ENCODE measurements at regions not wholly inside any gene's neighbourhood (a gene's known extent, or its start where the extent isn't known, plus 50 kb on each side); places are given as distances from the start of the nearest gene placed in this dataset.

DNA sequence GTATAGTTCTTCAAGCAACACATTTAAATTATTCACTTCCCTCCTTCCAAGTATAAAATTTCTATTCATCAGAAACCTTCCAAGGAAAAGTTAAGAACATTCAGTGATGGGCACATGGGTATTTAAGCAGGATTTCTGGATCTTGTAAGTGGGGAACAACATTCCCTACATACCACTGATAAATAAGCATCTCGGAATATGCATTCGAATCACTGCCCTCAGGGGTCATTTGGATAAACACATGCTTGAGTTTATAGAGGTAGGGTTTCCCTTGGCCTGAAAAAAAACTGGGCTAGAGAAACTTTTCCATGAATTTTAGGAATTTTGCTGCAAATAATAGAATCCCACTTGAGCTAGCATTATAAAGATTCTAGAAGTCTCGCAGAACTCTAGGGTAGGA is 143.9 kb downstream of the SOX3 start:
- TF ChIP-seq, protein P1, sequence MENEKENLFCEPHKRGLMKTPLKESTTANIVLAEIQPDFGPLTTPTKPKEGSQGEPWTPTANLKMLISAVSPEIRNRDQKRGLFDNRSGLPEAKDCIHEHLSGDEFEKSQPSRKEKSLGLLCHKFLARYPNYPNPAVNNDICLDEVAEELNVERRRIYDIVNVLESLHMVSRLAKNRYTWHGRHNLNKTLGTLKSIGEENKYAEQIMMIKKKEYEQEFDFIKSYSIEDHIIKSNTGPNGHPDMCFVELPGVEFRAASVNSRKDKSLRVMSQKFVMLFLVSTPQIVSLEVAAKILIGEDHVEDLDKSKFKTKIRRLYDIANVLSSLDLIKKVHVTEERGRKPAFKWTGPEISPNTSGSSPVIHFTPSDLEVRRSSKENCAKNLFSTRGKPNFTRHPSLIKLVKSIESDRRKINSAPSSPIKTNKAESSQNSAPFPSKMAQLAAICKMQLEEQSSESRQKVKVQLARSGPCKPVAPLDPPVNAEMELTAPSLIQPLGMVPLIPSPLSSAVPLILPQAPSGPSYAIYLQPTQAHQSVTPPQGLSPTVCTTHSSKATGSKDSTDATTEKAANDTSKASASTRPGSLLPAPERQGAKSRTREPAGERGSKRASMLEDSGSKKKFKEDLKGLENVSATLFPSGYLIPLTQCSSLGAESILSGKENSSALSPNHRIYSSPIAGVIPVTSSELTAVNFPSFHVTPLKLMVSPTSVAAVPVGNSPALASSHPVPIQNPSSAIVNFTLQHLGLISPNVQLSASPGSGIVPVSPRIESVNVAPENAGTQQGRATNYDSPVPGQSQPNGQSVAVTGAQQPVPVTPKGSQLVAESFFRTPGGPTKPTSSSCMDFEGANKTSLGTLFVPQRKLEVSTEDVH (IDR thresholded peaks at IDR 0.05; ENCODE audit: low read depth, partially characterized antibody): no peak
- TF ChIP-seq RBM25 (IDR thresholded peaks at IDR 0.05; ENCODE audit: low read depth, low read length, severe bottlenecking) (no peak), RBM17 (IDR thresholded peaks at IDR 0.05; ENCODE audit: borderline replicate concordance, low read depth, low read length) (no peak), POLR2AphosphoS2 (IDR thresholded peaks at IDR 0.05; ENCODE audit: low read length) (no peak), GABPA (tag; conservative IDR thresholded peaks at IDR 0.05; ENCODE audit: low read depth) (no peak), HDAC6 (IDR thresholded peaks at IDR 0.05; ENCODE audit: low read depth, low read length) (no peak), HIVEP1 (CRISPR knock-in tag; IDR thresholded peaks at IDR 0.05) (no peak), FOXA1 (IDR thresholded peaks at IDR 0.05; ENCODE audit: borderline replicate concordance) (no peak), HNRNPH1 (optimal IDR thresholded peaks at IDR 0.05; ENCODE audit: low read depth, low read length) (no peak)
- TF ChIP-seq, protein P2, sequence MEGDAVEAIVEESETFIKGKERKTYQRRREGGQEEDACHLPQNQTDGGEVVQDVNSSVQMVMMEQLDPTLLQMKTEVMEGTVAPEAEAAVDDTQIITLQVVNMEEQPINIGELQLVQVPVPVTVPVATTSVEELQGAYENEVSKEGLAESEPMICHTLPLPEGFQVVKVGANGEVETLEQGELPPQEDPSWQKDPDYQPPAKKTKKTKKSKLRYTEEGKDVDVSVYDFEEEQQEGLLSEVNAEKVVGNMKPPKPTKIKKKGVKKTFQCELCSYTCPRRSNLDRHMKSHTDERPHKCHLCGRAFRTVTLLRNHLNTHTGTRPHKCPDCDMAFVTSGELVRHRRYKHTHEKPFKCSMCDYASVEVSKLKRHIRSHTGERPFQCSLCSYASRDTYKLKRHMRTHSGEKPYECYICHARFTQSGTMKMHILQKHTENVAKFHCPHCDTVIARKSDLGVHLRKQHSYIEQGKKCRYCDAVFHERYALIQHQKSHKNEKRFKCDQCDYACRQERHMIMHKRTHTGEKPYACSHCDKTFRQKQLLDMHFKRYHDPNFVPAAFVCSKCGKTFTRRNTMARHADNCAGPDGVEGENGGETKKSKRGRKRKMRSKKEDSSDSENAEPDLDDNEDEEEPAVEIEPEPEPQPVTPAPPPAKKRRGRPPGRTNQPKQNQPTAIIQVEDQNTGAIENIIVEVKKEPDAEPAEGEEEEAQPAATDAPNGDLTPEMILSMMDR (IDR thresholded peaks at IDR 0.05 in 2 of 3, conservative IDR thresholded peaks at IDR 0.05 in 1 of 3; ENCODE audit: insufficient read depth in 2 of 3, low read depth in 1 of 3, low read length in 3 of 3): no peak
- TF ChIP-seq, protein P3, sequence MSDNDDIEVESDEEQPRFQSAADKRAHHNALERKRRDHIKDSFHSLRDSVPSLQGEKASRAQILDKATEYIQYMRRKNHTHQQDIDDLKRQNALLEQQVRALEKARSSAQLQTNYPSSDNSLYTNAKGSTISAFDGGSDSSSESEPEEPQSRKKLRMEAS (CRISPR knock-in tag; IDR thresholded peaks at IDR 0.05): no peak
